ENCODE measurements at regions not wholly inside any gene's neighbourhood (a gene's known extent, or its start where the extent isn't known, plus 50 kb on each side); places are given as distances from the start of the nearest gene placed in this dataset.

- H3K4me3 ChIP-seq (ENCODE audit: low read length) = no peak overlapping the region
- TF ChIP-seq, protein P1, sequence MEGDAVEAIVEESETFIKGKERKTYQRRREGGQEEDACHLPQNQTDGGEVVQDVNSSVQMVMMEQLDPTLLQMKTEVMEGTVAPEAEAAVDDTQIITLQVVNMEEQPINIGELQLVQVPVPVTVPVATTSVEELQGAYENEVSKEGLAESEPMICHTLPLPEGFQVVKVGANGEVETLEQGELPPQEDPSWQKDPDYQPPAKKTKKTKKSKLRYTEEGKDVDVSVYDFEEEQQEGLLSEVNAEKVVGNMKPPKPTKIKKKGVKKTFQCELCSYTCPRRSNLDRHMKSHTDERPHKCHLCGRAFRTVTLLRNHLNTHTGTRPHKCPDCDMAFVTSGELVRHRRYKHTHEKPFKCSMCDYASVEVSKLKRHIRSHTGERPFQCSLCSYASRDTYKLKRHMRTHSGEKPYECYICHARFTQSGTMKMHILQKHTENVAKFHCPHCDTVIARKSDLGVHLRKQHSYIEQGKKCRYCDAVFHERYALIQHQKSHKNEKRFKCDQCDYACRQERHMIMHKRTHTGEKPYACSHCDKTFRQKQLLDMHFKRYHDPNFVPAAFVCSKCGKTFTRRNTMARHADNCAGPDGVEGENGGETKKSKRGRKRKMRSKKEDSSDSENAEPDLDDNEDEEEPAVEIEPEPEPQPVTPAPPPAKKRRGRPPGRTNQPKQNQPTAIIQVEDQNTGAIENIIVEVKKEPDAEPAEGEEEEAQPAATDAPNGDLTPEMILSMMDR (conservative IDR thresholded peaks at IDR 0.05; ENCODE audit: low read length) = no peak
- DNase-seq (ENCODE audit: low read depth) = no peak
Observed at GRCh38 chrX:19195243-19195610, 73.0 kb upstream of the ADGRG2 start.

GRCh38 chrX:19198473-19198872, 76.2 kb upstream of the ADGRG2 start:
- DNase-seq (ENCODE audit: low read depth) = no peak
- no peak overlapping the region for H3K4me3 ChIP-seq (ENCODE audit: low read length)
- TF ChIP-seq, protein P1 (conservative IDR thresholded peaks at IDR 0.05; ENCODE audit: low read length) = no peak

DNA sequence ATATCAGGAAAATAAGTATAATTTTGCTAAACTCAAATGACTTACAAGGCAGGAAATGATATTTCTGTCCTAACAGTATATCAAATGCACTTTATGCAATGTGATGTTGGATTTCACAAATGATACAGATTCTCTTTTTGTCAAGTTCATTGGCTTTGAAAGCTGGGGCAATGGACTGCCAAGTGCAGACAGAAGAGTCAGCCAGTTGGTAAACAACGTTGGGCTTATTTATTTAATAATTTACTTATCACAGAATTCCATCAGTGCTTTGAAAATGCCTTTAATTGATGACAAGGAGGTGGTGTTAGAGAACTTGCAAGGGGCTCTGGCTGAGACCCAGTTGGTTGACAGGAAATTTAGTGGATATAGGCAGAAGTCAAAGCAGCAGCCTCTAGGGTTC, 79.9 kb upstream of the ADGRG2 start:
- no peak overlapping the region for H3K4me3 ChIP-seq (ENCODE audit: low read length)
- DNase-seq (ENCODE audit: low read depth) = no peak
- TF ChIP-seq, protein P1 (conservative IDR thresholded peaks at IDR 0.05; ENCODE audit: low read length) = no peak

- TF ChIP-seq, protein P1 (conservative IDR thresholded peaks at IDR 0.05; ENCODE audit: low read length) = no peak
- no peak overlapping the region for H3K4me3 ChIP-seq (ENCODE audit: low read length)
- DNase-seq (ENCODE audit: low read depth) = no peak
Observed at GRCh38 chrX:19204636-19205035, 82.4 kb upstream of the ADGRG2 start.

GRCh38 chrX:19212037-19212436, 89.8 kb upstream of the ADGRG2 start:
- no peak overlapping the region for H3K4me3 ChIP-seq (ENCODE audit: low read length)
- TF ChIP-seq, protein P1 (conservative IDR thresholded peaks at IDR 0.05; ENCODE audit: low read length) = no peak
- DNase-seq (ENCODE audit: low read depth) = no peak

DNA sequence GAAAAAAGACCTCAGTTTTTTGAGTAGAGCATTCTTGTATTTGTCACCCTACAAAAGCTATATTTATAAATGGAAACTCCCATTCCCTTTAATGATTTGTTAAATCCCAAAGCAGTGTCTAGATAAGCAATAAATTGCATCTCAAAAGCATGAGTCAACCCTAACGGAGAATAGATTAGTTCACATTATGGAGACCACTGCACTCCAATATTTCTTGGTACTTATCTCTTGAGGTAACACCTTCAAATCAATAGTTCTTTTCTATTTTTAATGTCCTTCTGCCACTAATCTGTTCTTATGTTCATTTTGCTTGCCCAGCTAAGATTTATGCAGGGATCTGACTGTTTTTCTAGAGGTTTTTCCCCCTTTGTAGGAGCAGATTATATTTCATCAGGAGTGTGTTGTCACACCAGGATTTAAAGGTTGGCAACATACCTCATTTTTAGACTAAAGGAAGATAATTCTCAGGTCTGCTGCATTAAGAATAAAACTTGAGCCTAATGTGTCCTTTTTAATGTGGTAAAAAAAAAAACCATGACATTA, 91.4 kb upstream of the ADGRG2 start:
- no peak for DNase-seq (ENCODE audit: low read depth)
- H3K4me3 ChIP-seq (ENCODE audit: low read length) = no peak overlapping the region
- TF ChIP-seq, protein P1 (conservative IDR thresholded peaks at IDR 0.05; ENCODE audit: low read length) = no peak

DNA sequence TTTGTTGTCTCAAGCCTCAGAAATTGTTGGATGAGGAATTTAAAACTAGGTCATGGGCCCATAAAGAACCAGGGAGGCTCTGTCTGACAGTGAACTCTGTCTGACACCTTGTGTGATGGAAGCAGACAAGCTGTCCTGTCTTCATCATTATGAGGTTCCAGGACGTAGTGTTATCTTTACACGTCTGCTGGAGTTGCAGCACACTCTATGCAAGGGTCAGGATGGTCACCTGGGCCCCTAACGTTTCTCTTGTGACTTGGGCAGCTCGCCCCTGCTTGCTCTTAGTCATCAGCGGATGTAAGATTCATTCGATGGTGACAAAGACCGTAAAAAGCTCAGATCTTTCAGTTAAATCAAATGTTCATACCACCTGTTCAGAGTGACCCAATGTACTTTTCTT, 92.0 kb upstream of the ADGRG2 start:
- TF ChIP-seq, protein P1 (conservative IDR thresholded peaks at IDR 0.05; ENCODE audit: low read length) = no peak
- no peak overlapping the region for H3K4me3 ChIP-seq (ENCODE audit: low read length)
- DNase-seq (ENCODE audit: low read depth) = no peak

Measured in AG10803 (cell line).